T-helper 17 cell (primary cell): ENCODE measurements at regions not wholly inside any gene's neighbourhood (a gene's known extent, or its start where the extent isn't known, plus 50 kb on each side); places are given as distances from the start of the nearest gene placed in this dataset.
"Not testable (repeated sequence)": the region's sequence is repeated elsewhere in the genome, so short reads cannot be mapped to it uniquely, and the experiment has no call there.

Experiments
- ATAC-seq: fragments of 150-1000 bp; cut with Tn5 transposase; 2 replicates; pipeline ENCODE4 v1.10.0; 2021; ENCODE audit warnings: mild to moderate bottlenecking, moderate library complexity
- DNase-seq, 3 donors: peaks; one replicate each; pipeline versions ENCODE4 v3.0.0 to v3.0.0-alpha.2; 2020 to 2021
- H3K9me3 ChIP-seq: one replicate; pipeline ENCODE4 v1.7.0; 2013; ENCODE audit warnings: low read length, mild to moderate bottlenecking; ENCODE audit not compliant: control insufficient read depth, poor library complexity, severe bottlenecking
- H3K27ac Mint-ChIP-seq: one replicate; pipeline ENCODE4 v1.8.0; 2022; ENCODE audit warnings: mild to moderate bottlenecking, moderate library complexity, mixed read lengths
- H3K27me3 Mint-ChIP-seq: one replicate; pipeline ENCODE4 v1.8.0; 2022; ENCODE audit warnings: mixed read lengths
- H3K36me3 Mint-ChIP-seq: one replicate; pipeline ENCODE4 v1.8.0; 2022; ENCODE audit warnings: low read depth, mixed read lengths
- H3K4me1 Mint-ChIP-seq: one replicate; pipeline ENCODE4 v1.8.0; 2022; ENCODE audit warnings: mild to moderate bottlenecking, mixed read lengths
- H3K4me3 Mint-ChIP-seq: one replicate; pipeline ENCODE4 v1.8.0; 2022; ENCODE audit warnings: mild to moderate bottlenecking, moderate library complexity, mixed read lengths

DNA sequence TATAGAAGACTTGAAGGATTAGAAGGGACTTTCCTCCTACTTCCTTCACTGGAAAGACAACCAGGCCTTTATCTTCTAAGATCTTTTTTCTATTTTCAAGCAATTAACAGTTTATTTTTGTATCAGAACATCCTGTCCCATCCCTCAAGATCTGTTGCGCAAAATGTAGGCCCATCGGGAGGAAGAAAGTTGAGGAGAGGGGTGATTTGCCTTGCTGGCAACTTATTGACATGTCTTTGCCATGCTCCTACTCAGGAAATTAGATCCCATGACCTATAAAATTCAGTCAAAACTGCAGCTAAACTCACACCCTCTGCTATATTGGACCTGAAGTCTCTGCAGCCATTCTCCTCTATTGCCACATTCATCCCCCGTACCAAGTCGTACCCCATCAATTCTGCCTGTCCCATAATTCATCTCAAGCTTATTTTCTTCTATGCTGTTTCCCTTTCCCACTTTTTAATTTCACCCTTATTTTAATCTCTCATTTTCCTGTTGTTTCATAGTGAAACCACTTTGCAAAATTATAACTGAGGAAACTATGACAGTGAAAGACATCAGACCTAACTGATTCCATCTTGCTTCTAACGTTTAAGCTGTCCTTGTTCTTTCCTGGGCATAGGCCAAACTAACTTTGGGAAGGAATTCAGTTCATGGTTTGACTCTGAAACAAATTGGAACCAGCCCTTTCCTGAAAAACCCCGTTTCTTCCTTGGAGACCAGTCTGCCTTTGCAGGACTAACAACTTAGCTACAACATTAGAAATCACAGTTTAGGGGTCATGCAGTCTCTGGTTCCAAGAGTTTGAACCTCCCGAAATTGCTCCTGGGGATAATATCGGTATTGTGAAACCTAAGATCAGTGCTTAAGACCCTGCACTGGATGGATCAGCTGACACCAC, 195.7 kb upstream of the PTBP2 start:
- no peaks in the 10 kb centered on the region for H3K9me3 ChIP-seq
- DNase-seq (no peak), ATAC-seq (no peak)
- Mint-ChIP-seq H3K4me3 (peak overlapping the region; percentile 7), H3K27me3 (no peaks in the 10 kb centered on the region), H3K4me1 (no peaks in the 10 kb centered on the region), H3K36me3 (no peaks in the 10 kb centered on the region), H3K27ac (no peak overlapping the region)

- not testable (repeated sequence) for H3K4me1 Mint-ChIP-seq, H3K27me3 Mint-ChIP-seq, H3K36me3 Mint-ChIP-seq, H3K27ac Mint-ChIP-seq, DNase-seq, H3K4me3 Mint-ChIP-seq, ATAC-seq, H3K9me3 ChIP-seq
Measured at GRCh38 chr1:96528672-96529071, 192.9 kb upstream of the PTBP2 start.

DNA sequence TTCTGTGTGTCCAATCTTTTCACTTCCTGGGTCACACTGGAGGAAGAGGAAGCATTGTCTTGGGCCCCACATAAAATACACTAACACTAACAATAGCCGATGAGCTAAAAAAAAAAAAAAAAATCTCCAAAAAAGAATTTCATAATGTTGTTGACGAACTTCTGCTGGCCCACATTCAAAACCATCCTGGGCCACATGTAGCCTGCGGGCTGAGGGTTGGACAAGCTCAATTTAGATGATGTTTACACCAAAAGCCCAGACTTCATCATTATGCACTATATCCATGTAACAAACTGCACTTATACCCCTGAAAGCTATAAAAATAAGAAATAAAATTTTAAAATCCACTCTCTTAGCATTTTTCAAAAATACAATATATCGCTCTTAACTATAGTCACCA, 187.8 kb upstream of the PTBP2 start:
- no peaks in the 10 kb centered on the region for H3K4me1 Mint-ChIP-seq
- ATAC-seq (no peak), DNase-seq (no peak)
- no peak overlapping the region for H3K27ac Mint-ChIP-seq
- H3K27me3 Mint-ChIP-seq: no peaks in the 10 kb centered on the region
- no peak overlapping the region for H3K4me3 Mint-ChIP-seq
- no peaks in the 10 kb centered on the region for H3K9me3 ChIP-seq
- no peaks in the 10 kb centered on the region for H3K36me3 Mint-ChIP-seq

DNA sequence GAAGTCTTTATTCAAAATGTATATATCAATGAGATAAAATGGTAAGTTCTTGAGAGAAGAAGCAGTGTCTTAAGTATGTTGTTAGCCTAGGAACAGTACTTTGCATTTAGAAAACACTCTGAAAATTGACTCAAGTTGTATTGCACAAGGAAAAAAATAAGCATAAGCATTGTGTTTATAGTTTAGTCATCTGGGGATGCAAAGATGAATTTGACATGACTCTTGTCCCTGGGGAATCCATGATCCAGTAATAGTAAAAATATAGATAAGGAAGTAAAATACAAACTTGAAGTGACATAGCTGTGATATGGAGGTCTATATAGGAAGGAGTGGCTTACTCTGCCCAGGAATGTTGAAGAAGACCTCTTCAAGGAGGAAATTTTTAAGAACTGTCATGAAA, 185.0 kb upstream of the PTBP2 start:
- no peaks in the 10 kb centered on the region for H3K9me3 ChIP-seq
- H3K27ac Mint-ChIP-seq: no peak overlapping the region
- no peak for DNase-seq
- H3K27me3 Mint-ChIP-seq: peaks cover 4% of the 10 kb centered on the region
- no peak for ATAC-seq
- no peaks in the 10 kb centered on the region for H3K36me3 Mint-ChIP-seq
- H3K4me3 Mint-ChIP-seq: no peak overlapping the region
- H3K4me1 Mint-ChIP-seq: peaks cover 2% of the 10 kb centered on the region

GRCh38 chr1:96538111-96538641, 183.4 kb upstream of the PTBP2 start:
- Mint-ChIP-seq H3K27ac (no peak overlapping the region), H3K36me3 (no peaks in the 10 kb centered on the region), H3K27me3 (peaks cover 6% of the 10 kb centered on the region), H3K4me1 (peaks cover 2% of the 10 kb centered on the region), H3K4me3 (no peak overlapping the region)
- ATAC-seq (no peak), DNase-seq (no peak)
- no peaks in the 10 kb centered on the region for H3K9me3 ChIP-seq

- DNase-seq (no peak), ATAC-seq (no peak)
- peaks cover 2% of the 10 kb centered on the region for H3K4me1 Mint-ChIP-seq
- H3K36me3 Mint-ChIP-seq: no peaks in the 10 kb centered on the region
- no peak overlapping the region for H3K27ac Mint-ChIP-seq
- no peak overlapping the region for H3K4me3 Mint-ChIP-seq
- no peaks in the 10 kb centered on the region for H3K9me3 ChIP-seq
- H3K27me3 Mint-ChIP-seq: peaks cover 6% of the 10 kb centered on the region
Measured at GRCh38 chr1:96538883-96539282, 182.7 kb upstream of the PTBP2 start.

- Mint-ChIP-seq H3K36me3 (no peaks in the 10 kb centered on the region), H3K4me1 (peaks cover 2% of the 10 kb centered on the region), H3K4me3 (no peak overlapping the region), H3K27ac (no peak overlapping the region), H3K27me3 (peaks cover 6% of the 10 kb centered on the region)
- no peaks in the 10 kb centered on the region for H3K9me3 ChIP-seq
- ATAC-seq (no peak), DNase-seq (no peak)
Measured at GRCh38 chr1:96541491-96541890, 180.1 kb upstream of the PTBP2 start.

DNA sequence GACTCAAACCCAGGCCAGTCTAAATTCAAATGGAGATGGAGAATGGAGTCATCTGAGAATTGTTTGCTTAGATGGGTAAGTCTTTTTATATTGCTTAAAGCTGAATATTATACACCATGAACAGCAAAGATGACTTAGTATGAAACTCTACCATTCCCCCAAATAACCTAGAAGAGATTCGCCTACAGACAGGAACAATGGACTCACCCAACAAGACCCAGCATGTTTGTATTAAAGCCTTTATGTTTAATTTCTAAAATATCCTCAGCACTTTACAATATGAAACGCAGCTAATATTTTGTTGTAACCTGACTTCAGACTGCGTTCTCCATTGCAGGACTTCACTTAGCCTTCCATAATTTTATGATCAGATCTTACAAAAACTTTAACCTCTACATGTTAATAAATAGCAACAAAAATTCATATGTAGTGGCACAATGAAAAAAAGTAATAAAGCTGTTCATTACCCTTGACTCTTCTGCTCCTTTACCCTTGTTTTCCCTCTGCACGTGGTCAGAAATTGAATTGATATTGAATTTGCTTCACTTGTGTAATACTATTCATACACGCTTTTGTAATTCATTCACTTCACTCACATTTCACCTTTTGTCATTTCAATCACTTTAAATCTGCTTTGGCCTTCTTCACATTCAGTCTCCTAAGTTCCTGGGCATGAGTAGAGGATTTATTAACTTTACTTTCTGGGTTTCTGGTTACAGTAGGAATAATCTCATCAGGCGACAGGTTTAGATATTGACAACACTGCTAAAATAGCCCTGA, 177.3 kb upstream of the PTBP2 start:
- Mint-ChIP-seq H3K4me1 (peaks cover 2% of the 10 kb centered on the region), H3K27me3 (peaks cover 6% of the 10 kb centered on the region), H3K36me3 (no peaks in the 10 kb centered on the region), H3K27ac (no peak overlapping the region), H3K4me3 (no peak overlapping the region)
- ATAC-seq (no peak), DNase-seq (no peak)
- no peaks in the 10 kb centered on the region for H3K9me3 ChIP-seq

DNA sequence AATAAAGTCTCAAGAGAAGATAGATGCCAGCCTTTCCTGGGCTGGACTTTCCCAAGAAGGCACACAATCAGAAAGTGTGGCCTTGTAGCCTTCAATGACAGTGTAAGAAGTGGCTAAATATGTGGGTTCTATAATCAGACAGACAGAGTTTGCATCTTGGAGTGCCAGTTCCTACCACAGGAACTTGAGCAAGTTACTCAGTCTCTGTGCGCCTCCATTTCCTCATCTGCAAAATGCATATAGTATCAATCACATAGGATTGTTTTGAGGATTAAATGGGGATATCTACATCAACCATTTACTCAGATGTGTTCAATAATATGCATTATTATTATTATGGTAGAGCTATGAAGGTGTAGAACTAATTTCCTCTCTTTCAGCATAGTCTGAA, 176.8 kb upstream of the PTBP2 start:
- no peak for ATAC-seq
- no peaks in the 10 kb centered on the region for H3K9me3 ChIP-seq
- Mint-ChIP-seq H3K36me3 (no peaks in the 10 kb centered on the region), H3K4me3 (no peak overlapping the region), H3K27me3 (peaks cover 6% of the 10 kb centered on the region), H3K27ac (no peak overlapping the region), H3K4me1 (peaks cover 2% of the 10 kb centered on the region)
- DNase-seq: no peak

GRCh38 chr1:96545935-96546656, 175.5 kb upstream of the PTBP2 start:
- no peaks in the 10 kb centered on the region for H3K4me1 Mint-ChIP-seq
- no peak overlapping the region for H3K4me3 Mint-ChIP-seq
- ATAC-seq (no peak), DNase-seq (no peak)
- no peak overlapping the region for H3K27ac Mint-ChIP-seq
- no peaks in the 10 kb centered on the region for H3K36me3 Mint-ChIP-seq
- no peaks in the 10 kb centered on the region for H3K9me3 ChIP-seq
- peaks cover 6% of the 10 kb centered on the region for H3K27me3 Mint-ChIP-seq

DNA sequence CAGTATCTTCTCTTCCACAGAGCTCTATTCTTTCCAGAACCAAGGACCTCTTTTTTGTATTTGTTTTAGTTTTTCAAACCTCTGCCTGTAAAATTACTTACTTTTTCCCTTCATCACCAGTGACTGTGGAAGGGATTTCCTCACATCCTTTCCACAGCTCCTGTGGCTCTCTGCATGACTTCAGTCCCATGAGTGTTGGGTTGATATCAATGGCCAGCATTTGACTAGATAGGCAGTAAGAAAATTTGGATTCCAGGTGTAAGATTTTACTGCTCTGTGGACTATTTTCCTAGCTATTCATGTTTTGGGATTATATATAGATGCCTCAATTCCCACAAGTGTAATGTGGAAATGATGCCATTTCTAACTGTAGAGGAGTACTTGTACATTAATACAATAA, 171.5 kb upstream of the PTBP2 start:
- Mint-ChIP-seq H3K36me3 (no peaks in the 10 kb centered on the region), H3K27ac (no peak overlapping the region), H3K4me1 (no peaks in the 10 kb centered on the region), H3K4me3 (no peak overlapping the region), H3K27me3 (peaks cover 6% of the 10 kb centered on the region)
- ATAC-seq (no peak), DNase-seq (no peak)
- H3K9me3 ChIP-seq: no peaks in the 10 kb centered on the region

GRCh38 chr1:96552451-96552850, 169.1 kb upstream of the PTBP2 start:
- ATAC-seq (no peak), DNase-seq (no peak)
- Mint-ChIP-seq H3K36me3 (no peaks in the 10 kb centered on the region), H3K27ac (no peak overlapping the region), H3K4me3 (no peak overlapping the region), H3K4me1 (no peaks in the 10 kb centered on the region), H3K27me3 (peaks cover 6% of the 10 kb centered on the region)
- H3K9me3 ChIP-seq: no peaks in the 10 kb centered on the region

DNA sequence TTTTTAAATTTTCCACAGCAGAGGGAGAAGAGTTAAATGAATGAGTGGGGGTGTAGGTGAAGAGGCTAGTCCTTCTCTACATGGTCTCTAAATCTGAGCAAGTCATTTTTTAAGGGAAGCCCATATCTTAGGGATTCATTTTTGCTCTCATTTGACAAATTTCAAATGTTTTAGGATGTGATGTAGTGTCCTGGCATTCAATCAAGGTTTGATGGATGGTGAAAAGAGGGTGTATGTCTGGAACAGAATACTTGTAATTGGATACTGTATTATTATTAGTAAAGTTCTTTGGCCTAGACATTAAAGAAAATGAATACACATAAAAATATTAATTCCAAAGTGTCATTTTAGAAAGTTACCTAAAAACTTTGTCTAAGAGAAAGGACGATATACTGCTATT, 167.8 kb upstream of the PTBP2 start:
- Mint-ChIP-seq H3K4me1 (no peaks in the 10 kb centered on the region), H3K27ac (no peak overlapping the region), H3K27me3 (peaks cover 6% of the 10 kb centered on the region), H3K4me3 (no peak overlapping the region), H3K36me3 (no peaks in the 10 kb centered on the region)
- ATAC-seq: no peak
- DNase-seq: no peak
- H3K9me3 ChIP-seq: no peaks in the 10 kb centered on the region
